ENCODE measurements at regions not wholly inside any gene's neighbourhood (a gene's known extent, or its start where the extent isn't known, plus 50 kb on each side); places are given as distances from the start of the nearest gene placed in this dataset.

DNA sequence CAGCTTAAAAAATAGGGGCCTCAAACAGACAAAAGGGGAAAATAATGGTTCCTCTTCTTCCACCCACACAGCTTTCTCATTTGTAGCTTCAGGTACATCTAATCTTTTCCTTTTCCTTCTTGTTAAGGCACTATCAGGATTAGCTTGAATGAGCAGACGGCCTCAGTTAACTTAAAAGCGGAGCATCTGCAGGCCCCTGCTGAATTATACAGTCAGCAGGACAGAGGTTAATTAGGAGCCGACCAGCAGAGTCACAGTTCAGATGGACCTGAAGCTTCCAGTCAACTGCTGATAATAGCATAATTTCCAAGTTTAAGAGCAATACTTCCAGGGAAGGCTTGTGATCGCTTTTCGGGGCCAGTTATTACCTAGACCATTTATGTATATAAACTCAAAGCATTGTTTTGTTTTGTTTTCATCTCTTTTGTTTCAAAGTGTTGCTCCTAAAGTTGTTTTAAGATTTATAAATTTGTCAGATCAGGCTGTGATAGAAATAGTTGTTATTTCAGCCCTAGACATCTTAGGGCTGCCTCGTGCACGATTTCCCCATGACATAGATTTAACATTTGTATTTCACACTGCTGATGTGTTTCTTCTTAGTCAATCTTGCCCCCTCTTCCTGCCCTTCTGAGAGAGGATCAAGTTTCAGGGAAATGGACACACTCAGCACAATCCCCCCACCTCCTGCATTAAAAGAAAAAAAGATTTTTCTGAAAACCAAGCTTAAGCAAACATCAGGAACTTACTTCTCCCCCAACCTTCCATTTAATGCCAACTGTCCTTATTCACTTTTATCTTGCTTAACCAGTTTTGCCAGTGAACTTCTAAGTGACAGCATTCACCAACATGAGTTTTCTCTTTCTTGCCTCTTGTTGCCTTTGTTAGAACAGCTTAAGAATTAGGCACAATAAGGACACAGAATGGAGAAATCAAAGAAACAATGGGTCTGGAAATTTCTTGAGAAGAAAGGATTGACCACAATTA, 449.8 kb downstream of the ARHGEF28 start:
- no peak overlapping the region for H3K27ac ChIP-seq (ENCODE audit: low read depth, low read length)

DNA sequence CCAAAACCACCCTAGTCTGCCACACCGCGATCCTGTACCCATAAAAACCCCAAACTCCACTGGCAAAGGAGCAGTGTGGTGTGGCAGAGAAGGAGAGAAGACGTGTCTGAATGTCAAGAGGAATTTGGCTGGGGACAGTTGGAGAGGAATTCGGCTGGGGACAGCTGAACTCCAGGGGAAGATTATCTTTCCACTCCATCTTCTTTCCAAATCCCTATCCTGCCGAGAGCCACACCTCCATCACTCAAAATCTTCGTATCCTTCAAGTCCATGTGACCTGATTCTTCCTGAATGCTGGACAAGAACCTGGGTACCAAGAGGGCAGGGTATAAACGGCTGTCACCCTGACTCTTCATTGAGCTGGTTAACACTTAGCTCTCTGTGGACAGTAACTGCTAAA, 448.1 kb downstream of the ARHGEF28 start:
- Histone ChIP-seq H3K4me1 (ENCODE audit: insufficient read depth, low read length) (no peaks in the 10 kb centered on the region), H3K4me3 (ENCODE audit: low read depth in 1 of 2, low read length in 2 of 2) (no peak overlapping the region), H3K9me3 (ENCODE audit: low read length) (no peaks in the 10 kb centered on the region), H3K9ac (ENCODE audit: low read length) (no peak overlapping the region), H3K27ac (ENCODE audit: low read depth, low read length) (no peak overlapping the region), H3K36me3 (ENCODE audit: insufficient read depth, low read length) (no peaks in the 10 kb centered on the region), H3K27me3 (ENCODE audit: control insufficient read depth in 1 of 2, insufficient read depth in 2 of 2, low read length in 2 of 2) (no peaks in the 10 kb centered on the region)

More for the DNA sequence above, 449.8 kb downstream of the ARHGEF28 start:
- no peaks in the 10 kb centered on the region for H3K27me3 ChIP-seq (ENCODE audit: control insufficient read depth in 1 of 2, insufficient read depth in 2 of 2, low read length in 2 of 2)
- H3K9me3 ChIP-seq (ENCODE audit: low read length): no peaks in the 10 kb centered on the region
- H3K9ac ChIP-seq (ENCODE audit: low read length): no peak overlapping the region
- no peak overlapping the region for H3K4me3 ChIP-seq (ENCODE audit: low read depth in 1 of 2, low read length in 2 of 2)
- H3K36me3 ChIP-seq (ENCODE audit: insufficient read depth, low read length): no peaks in the 10 kb centered on the region
- no peaks in the 10 kb centered on the region for H3K4me1 ChIP-seq (ENCODE audit: insufficient read depth, low read length)

DNA sequence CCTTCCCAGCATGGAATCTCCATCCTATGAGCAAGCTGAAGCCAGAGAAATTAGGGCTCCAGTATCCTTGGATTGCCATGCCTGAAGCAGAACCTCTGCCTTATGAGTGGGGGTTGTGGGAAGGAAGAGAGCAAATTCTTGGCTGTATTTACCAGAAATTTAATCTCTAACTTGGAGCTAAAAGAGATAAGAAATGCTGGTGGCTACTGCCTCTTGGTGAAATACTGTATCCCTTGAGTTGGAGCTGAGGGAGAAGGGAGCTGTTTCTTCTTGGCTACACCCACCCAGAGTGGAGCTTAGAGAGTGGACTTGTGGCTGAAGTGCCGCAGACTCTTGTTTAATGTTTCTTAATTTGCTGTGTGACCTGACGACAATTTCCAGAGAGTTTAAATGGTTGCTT, 447.3 kb downstream of the ARHGEF28 start:
- Histone ChIP-seq H3K36me3 (ENCODE audit: insufficient read depth, low read length) (no peaks in the 10 kb centered on the region), H3K9me3 (ENCODE audit: low read length) (no peaks in the 10 kb centered on the region), H3K4me1 (ENCODE audit: insufficient read depth, low read length) (peaks cover under 1% of the 10 kb centered on the region), H3K27me3 (ENCODE audit: control insufficient read depth in 1 of 2, insufficient read depth in 2 of 2, low read length in 2 of 2) (no peaks in the 10 kb centered on the region), H3K4me3 (ENCODE audit: low read depth in 1 of 2, low read length in 2 of 2) (no peak overlapping the region), H3K9ac (ENCODE audit: low read length) (no peak overlapping the region), H3K27ac (ENCODE audit: low read depth, low read length) (no peak overlapping the region)

DNA sequence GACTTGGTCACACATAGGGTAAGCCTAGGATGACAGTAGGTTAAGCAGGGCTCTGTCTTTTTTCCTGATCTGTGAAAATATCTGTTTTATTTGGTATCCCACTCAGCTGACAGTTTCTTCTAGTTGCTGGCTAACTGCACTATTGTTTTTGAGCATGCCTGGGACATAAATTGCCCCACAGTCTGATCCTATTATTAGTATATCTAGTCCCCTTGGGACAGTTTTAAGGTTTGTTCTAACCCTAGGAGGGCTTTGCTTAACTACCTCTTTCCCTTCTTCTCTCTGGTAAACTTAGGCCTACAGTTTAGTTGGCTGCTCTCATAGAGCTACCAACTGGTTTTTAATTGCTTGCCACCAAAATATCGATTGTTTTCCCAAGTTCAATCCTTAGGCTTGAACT, 446.6 kb downstream of the ARHGEF28 start:
- Histone ChIP-seq H3K27ac (ENCODE audit: low read depth, low read length) (no peak overlapping the region), H3K4me3 (ENCODE audit: low read depth in 1 of 2, low read length in 2 of 2) (no peak overlapping the region), H3K4me1 (ENCODE audit: insufficient read depth, low read length) (peaks cover 5% of the 10 kb centered on the region), H3K36me3 (ENCODE audit: insufficient read depth, low read length) (no peaks in the 10 kb centered on the region), H3K27me3 (ENCODE audit: control insufficient read depth in 1 of 2, insufficient read depth in 2 of 2, low read length in 2 of 2) (no peaks in the 10 kb centered on the region), H3K9me3 (ENCODE audit: low read length) (no peaks in the 10 kb centered on the region), H3K9ac (ENCODE audit: low read length) (no peak overlapping the region)

DNA sequence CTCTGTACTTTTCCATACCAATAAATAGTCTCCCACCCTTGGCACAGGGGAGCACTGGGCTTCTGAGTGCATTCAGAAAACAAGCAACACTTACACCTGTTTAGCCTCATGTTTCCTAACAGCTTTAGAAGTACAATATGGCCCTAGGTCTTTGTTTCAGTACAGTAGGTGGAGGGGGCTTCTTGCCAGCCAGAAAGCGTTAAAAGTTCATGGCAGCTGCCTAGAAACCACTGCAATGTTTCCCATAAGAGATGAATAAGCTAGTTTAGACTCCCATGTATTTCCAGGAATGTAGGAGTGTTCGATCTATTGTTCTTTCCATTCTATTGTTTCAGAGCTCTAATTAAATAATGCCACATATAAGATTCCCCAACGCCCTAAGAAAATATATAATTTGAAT, 444.8 kb downstream of the ARHGEF28 start:
- H3K27me3 ChIP-seq (ENCODE audit: control insufficient read depth in 1 of 2, insufficient read depth in 2 of 2, low read length in 2 of 2): no peaks in the 10 kb centered on the region
- H3K36me3 ChIP-seq (ENCODE audit: insufficient read depth, low read length): no peaks in the 10 kb centered on the region
- H3K4me3 ChIP-seq (ENCODE audit: low read depth in 1 of 2, low read length in 2 of 2): no peak overlapping the region
- no peak overlapping the region for H3K9ac ChIP-seq (ENCODE audit: low read length)
- no peak overlapping the region for H3K27ac ChIP-seq (ENCODE audit: low read depth, low read length)
- H3K4me1 ChIP-seq (ENCODE audit: insufficient read depth, low read length): peaks cover 8% of the 10 kb centered on the region
- H3K9me3 ChIP-seq (ENCODE audit: low read length): no peaks in the 10 kb centered on the region

DNA sequence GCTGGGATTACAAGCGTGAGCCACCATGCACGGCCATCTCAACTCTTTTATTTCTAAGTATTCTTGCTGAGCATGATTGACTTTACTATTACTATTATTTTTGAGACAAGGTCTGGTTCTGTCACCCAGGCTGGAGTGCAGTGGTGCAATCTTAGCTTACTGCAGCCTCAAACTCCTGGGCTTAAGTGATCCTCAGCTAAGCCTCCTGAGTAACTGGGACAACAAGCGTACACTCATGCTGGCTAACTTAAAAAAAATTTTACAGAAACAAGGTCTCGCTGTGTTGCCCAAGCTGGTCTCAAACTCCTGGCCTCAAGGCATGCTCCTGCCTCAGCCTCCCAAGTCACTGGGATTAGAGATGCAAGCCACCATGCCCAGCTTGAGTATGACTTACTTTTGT, 443.7 kb downstream of the ARHGEF28 start:
- no peaks in the 10 kb centered on the region for H3K27me3 ChIP-seq (ENCODE audit: control insufficient read depth in 1 of 2, insufficient read depth in 2 of 2, low read length in 2 of 2)
- H3K4me1 ChIP-seq (ENCODE audit: insufficient read depth, low read length): peaks cover 8% of the 10 kb centered on the region
- no peak overlapping the region for H3K9ac ChIP-seq (ENCODE audit: low read length)
- H3K4me3 ChIP-seq (ENCODE audit: low read depth in 1 of 2, low read length in 2 of 2): no peak overlapping the region
- no peak overlapping the region for H3K27ac ChIP-seq (ENCODE audit: low read depth, low read length)
- H3K9me3 ChIP-seq (ENCODE audit: low read length): no peaks in the 10 kb centered on the region
- no peaks in the 10 kb centered on the region for H3K36me3 ChIP-seq (ENCODE audit: insufficient read depth, low read length)

DNA sequence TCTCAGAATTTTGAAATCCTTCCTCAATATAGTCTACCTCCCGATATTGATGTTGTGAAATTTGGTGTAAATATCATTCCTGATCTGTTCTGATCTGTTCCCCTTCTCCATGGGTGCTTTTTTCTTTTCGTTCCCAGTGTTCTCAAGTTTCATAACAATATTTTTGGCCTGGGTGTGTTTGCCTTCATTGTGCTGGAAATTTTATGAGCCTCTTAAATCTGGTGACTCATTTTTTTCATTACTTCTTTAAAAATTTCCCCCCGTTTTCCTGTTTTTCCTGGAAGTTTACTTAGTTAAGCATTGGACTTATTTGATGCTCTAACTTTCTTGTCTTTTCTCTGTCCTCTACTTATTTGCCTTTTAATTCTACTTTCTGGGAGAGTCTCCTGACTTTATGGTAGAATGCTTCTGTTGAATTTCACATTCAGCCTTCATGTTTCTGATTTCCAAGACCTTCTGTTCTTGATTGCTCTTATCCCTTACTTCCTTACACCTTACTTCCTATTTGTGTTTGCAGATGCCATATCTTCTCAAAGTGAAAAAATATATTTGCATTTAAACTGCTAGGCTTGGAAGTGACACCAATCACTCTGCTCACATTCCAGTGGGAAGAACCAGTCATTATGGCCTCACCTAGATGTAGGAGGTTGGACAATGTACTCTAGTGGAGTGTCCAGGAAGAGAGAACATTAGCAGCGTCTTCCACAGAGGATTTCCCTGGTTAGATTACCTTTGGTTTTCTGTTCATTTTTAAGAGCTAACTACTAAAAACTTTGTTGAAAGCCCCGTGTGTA, 441.9 kb downstream of the ARHGEF28 start:
- no peak overlapping the region for H3K4me3 ChIP-seq (ENCODE audit: low read depth in 1 of 2, low read length in 2 of 2)
- H3K9me3 ChIP-seq (ENCODE audit: low read length): no peaks in the 10 kb centered on the region
- H3K27ac ChIP-seq (ENCODE audit: low read depth, low read length): no peak overlapping the region
- no peak overlapping the region for H3K9ac ChIP-seq (ENCODE audit: low read length)
- H3K4me1 ChIP-seq (ENCODE audit: insufficient read depth, low read length): peaks cover 8% of the 10 kb centered on the region
- H3K36me3 ChIP-seq (ENCODE audit: insufficient read depth, low read length): no peaks in the 10 kb centered on the region
- no peaks in the 10 kb centered on the region for H3K27me3 ChIP-seq (ENCODE audit: control insufficient read depth in 1 of 2, insufficient read depth in 2 of 2, low read length in 2 of 2)

DNA sequence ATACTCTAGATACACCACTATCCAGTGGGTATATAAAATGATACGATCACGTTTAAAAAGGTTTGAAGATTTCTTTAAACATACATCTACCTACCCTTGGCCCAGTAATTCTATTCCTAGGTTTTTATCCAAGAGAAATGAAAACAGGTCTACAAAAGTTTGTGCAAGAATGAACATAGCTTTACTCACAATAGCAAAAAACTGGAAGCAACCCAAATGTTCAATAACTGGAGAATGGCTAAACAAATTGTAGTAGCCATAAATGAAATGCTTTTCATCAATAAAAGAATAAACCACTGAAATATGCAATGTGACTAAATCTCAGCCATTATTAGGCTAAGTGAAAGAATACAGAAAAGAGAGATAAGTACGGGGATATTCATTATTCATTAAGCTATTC, 438.9 kb downstream of the ARHGEF28 start:
- no peak overlapping the region for H3K4me3 ChIP-seq (ENCODE audit: low read depth in 1 of 2, low read length in 2 of 2)
- H3K27ac ChIP-seq (ENCODE audit: low read depth, low read length): no peak overlapping the region

DNA sequence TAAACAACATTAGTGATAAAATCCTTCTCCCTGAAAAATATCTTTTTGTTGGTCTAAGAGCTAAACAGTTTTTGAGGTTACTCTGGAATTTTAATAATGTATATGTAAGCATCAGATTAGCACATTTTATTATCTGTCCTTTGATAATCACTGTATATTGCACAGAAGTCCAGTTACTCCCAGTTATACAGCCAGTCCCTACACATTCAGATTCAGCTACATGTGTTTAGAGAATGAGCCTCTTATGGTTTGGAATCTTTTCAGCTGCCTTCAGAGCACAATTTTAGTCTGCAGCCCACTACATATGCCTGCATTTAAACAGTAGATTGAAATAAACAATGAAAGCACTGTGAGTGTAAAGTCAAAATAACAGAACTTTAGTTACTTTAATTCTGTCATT, 438.2 kb downstream of the ARHGEF28 start:
- H3K4me3 ChIP-seq (ENCODE audit: low read depth in 1 of 2, low read length in 2 of 2): no peak overlapping the region
- H3K36me3 ChIP-seq (ENCODE audit: insufficient read depth, low read length): no peaks in the 10 kb centered on the region
- H3K9me3 ChIP-seq (ENCODE audit: low read length): no peaks in the 10 kb centered on the region
- H3K27me3 ChIP-seq (ENCODE audit: control insufficient read depth in 1 of 2, insufficient read depth in 2 of 2, low read length in 2 of 2): no peaks in the 10 kb centered on the region
- no peak overlapping the region for H3K27ac ChIP-seq (ENCODE audit: low read depth, low read length)
- no peak overlapping the region for H3K9ac ChIP-seq (ENCODE audit: low read length)
- H3K4me1 ChIP-seq (ENCODE audit: insufficient read depth, low read length): peaks cover 8% of the 10 kb centered on the region

More for the DNA sequence above, 438.9 kb downstream of the ARHGEF28 start:
- Histone ChIP-seq H3K27me3 (ENCODE audit: control insufficient read depth in 1 of 2, insufficient read depth in 2 of 2, low read length in 2 of 2) (no peaks in the 10 kb centered on the region), H3K36me3 (ENCODE audit: insufficient read depth, low read length) (no peaks in the 10 kb centered on the region), H3K4me1 (ENCODE audit: insufficient read depth, low read length) (peaks cover 8% of the 10 kb centered on the region), H3K9ac (ENCODE audit: low read length) (no peak overlapping the region), H3K9me3 (ENCODE audit: low read length) (no peaks in the 10 kb centered on the region)

DNA sequence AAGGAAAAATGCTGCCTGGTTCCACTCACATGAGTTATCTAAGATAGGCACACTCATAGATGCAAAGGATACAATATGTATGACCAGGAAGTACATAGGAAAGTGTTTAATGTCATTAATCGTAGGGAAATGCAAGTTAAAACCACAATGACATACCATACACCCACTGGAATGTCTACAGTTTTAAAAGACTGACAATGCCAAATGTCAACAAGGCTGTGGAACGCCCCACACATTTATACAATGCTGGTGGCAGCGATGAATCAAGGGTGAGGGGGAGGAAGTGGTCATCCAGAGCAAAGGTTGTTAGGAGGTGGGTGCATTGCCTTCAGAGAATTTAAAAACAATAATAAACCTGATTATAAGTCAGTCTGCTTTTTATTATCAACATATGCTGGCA, 437.8 kb downstream of the ARHGEF28 start:
- Histone ChIP-seq H3K9me3 (ENCODE audit: low read length) (no peaks in the 10 kb centered on the region), H3K27me3 (ENCODE audit: control insufficient read depth in 1 of 2, insufficient read depth in 2 of 2, low read length in 2 of 2) (no peaks in the 10 kb centered on the region), H3K27ac (ENCODE audit: low read depth, low read length) (no peak overlapping the region), H3K9ac (ENCODE audit: low read length) (no peak overlapping the region), H3K4me3 (ENCODE audit: low read depth in 1 of 2, low read length in 2 of 2) (no peak overlapping the region), H3K36me3 (ENCODE audit: insufficient read depth, low read length) (no peaks in the 10 kb centered on the region), H3K4me1 (ENCODE audit: insufficient read depth, low read length) (peaks cover 8% of the 10 kb centered on the region)

DNA sequence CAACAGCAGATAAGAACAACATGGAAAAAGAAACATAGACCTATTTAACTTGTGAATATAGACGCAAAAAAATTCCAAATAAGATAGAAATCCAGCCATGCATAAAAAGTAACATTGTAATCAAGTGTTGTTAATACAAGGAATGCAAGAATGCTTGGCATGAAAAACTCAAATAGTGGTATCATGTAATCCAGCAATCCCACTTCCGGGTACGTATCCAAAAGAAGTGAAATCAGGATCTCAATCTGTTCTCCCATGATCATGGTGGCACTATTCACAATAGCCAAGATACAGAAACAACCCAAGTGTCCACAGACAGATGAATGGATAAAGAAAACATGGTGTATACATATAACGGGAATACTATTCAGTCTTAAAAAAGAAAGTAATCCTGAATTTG, 437.4 kb downstream of the ARHGEF28 start:
- Histone ChIP-seq H3K9me3 (ENCODE audit: low read length) (no peaks in the 10 kb centered on the region), H3K36me3 (ENCODE audit: insufficient read depth, low read length) (no peaks in the 10 kb centered on the region), H3K27me3 (ENCODE audit: control insufficient read depth in 1 of 2, insufficient read depth in 2 of 2, low read length in 2 of 2) (no peaks in the 10 kb centered on the region), H3K4me3 (ENCODE audit: low read depth in 1 of 2, low read length in 2 of 2) (no peak overlapping the region), H3K9ac (ENCODE audit: low read length) (no peak overlapping the region), H3K4me1 (ENCODE audit: insufficient read depth, low read length) (peaks cover 8% of the 10 kb centered on the region), H3K27ac (ENCODE audit: low read depth, low read length) (no peak overlapping the region)
